PC-9 (cell line): ENCODE measurements at regions not wholly inside any gene's neighbourhood (a gene's known extent, or its start where the extent isn't known, plus 50 kb on each side); places are given as distances from the start of the nearest gene placed in this dataset.

ENCODE experiments used
- EZH2 ChIP-seq: fragments of 200-600 bp; sonication (generic); IDR thresholded peaks from 2 replicates; pipeline ENCODE4 v1.8.0; 2017; ENCODE audit warnings: antibody characterized with exemption, low read depth
- TF ChIP-seq, protein P1 (sequence below): fragments of 200-600 bp; sonication (generic); conservative IDR thresholded peaks from 2 replicates; pipeline ENCODE4 v1.6.1; 2017; ENCODE audit warnings: mixed run types, antibody characterized with exemption, mild to moderate bottlenecking, moderate library complexity

DNA sequence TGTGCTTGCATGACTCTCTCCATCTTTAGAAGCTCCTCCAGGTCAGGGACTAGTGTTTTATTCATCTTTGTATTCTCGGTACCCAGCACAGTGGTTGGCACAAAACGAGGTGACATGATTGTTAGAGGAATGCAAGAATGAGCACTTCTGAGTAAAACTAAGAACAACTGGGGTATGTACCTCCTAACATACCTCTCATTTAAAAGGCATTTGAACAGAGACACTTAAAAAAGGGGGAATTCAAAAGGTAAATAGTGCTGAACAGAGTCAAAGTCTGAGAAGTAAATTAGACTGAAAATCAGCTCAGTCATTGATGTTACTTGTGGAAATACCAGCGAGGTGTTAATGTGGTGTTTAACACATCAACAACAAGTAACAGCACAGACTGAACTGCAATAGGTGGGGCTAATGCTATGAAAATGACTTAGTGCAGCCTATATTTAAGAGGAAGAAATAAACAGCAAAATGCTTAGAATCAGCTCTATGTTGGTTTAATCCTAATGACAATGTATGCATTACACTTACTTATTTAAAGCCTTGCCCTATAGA, 102.4 kb downstream of the TMCO5A start:
- TF ChIP-seq, protein P1, sequence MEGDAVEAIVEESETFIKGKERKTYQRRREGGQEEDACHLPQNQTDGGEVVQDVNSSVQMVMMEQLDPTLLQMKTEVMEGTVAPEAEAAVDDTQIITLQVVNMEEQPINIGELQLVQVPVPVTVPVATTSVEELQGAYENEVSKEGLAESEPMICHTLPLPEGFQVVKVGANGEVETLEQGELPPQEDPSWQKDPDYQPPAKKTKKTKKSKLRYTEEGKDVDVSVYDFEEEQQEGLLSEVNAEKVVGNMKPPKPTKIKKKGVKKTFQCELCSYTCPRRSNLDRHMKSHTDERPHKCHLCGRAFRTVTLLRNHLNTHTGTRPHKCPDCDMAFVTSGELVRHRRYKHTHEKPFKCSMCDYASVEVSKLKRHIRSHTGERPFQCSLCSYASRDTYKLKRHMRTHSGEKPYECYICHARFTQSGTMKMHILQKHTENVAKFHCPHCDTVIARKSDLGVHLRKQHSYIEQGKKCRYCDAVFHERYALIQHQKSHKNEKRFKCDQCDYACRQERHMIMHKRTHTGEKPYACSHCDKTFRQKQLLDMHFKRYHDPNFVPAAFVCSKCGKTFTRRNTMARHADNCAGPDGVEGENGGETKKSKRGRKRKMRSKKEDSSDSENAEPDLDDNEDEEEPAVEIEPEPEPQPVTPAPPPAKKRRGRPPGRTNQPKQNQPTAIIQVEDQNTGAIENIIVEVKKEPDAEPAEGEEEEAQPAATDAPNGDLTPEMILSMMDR, result no peak
- no peak for TF ChIP-seq EZH2
